ENCODE measurements at regions not wholly inside any gene's neighbourhood (a gene's known extent, or its start where the extent isn't known, plus 50 kb on each side); places are given as distances from the start of the nearest gene placed in this dataset.

DNA sequence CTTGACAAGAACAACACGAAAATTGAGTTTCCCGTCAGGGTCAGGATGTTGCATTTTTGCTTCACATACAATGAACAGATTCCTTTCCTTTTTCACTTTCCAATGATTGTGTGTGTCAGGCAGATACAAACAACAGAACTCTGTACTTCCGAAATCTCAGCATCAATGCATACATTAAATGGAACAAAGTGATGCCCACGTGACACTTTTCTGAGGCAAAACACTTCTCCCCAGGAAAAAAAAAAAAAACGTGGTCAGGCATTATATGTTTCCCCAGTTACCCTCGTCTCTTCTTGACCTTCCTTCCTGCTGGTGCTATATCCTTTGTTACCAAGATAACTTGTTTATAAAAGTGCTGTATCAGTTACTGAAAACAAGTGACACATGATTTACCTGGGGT, 181.8 kb downstream of the ZNF281 start:
- H3K27me3 ChIP-seq: peaks cover 14% of the 10 kb centered on the region
- no peaks in the 10 kb centered on the region for H3K36me3 ChIP-seq
- H3K9me3 ChIP-seq: no peaks in the 10 kb centered on the region
- no peak overlapping the region for H3K27ac ChIP-seq
- no peak for TF ChIP-seq CTCF (IDR thresholded peaks at IDR 0.05)
- peaks cover 10 to 14% of the 10 kb centered on the region in 2 experiments for H3K4me1 ChIP-seq (ENCODE audit: control insufficient read depth in 1 of 2, insufficient read depth in 1 of 2, low read depth in 1 of 2, low read length in 1 of 2)
- H3K4me3 ChIP-seq (ENCODE audit: low read depth in 1 of 2, low read length in 1 of 2): no peak overlapping the region
